Brain microvascular endothelial cell (primary cell): ENCODE measurements at regions not wholly inside any gene's neighbourhood (a gene's known extent, or its start where the extent isn't known, plus 50 kb on each side); places are given as distances from the start of the nearest gene placed in this dataset.

ENCODE experiments used
- DNase-seq: peaks from one replicate; pipeline ENCODE4 v3.0.0-alpha.2; 2020
- H3K27ac ChIP-seq: fragments of 250-450 bp; sonication (Bioruptor Pico); 2 replicates; pipeline ENCODE4 v1.5.1; 2020; ENCODE audit warnings: mild to moderate bottlenecking, moderate library complexity
- H3K27me3 ChIP-seq: fragments of 250-450 bp; sonication (Bioruptor Pico); replicated peaks from 2 replicates; pipeline ENCODE4 v1.5.1; 2020; ENCODE audit warnings: mild to moderate bottlenecking
- H3K36me3 ChIP-seq: fragments of 250-450 bp; sonication (Bioruptor Pico); replicated peaks from 2 replicates; pipeline ENCODE4 v1.5.1; 2020; ENCODE audit warnings: mild to moderate bottlenecking
- H3K4me3 ChIP-seq: 2 replicates; pipeline ENCODE4 v1.5.1; 2011; ENCODE audit warnings: low read depth, mild to moderate bottlenecking, control low read depth, low read length, moderate library complexity
- in situ Hi-C: cut with HindIII; loops from 2 replicates; pipeline ENCODE4 v1.10.0; 2017; ENCODE audit warnings: low sequenced_read_pairs, low pct_ligation_motif_present
- TF ChIP-seq, protein P1 (sequence below): IDR thresholded peaks from 2 replicates; pipeline ENCODE4 v1.5.1; 2011; ENCODE audit warnings: low read depth, mild to moderate bottlenecking, moderate library complexity, low read length, control low read depth, inconsistent platforms; ENCODE audit errors: missing control alignments

DNA sequence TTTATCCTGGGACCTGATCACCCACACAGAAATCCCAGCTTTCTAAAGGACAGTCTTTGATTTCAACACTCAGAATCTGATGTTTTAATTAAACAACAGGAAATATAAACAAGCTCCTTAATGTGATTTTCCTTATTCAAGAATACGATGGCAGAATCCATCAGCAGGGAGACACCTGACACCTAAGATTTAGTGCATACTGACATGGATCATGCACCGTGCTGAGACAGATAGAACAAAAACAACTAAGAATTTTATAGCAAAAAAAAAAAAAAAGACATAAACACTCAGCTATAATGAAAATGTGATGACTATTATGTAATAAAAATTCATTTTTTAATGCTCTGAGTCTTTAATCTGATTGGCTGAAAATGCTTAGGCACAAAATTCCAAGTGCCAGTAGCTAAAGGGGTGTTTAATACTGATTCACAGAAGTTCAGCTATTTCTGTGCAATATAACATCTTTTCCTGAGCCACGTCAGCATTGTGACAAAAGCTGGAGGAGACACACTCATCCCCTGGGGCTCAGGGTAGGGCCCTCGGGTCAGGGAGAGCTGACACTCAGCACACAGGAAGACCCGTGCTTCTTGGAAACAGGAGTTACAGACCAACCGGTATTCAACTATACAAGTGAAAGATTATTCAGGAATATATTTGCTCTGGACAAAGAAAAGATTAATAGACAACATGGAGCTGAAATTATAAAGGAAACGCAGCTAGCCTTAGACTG is 247.4 kb downstream of the FBXO15 start:
- in situ Hi-C loops: no loop called here
- DNase-seq: no peak
- no peaks in the 10 kb centered on the region for H3K36me3 ChIP-seq
- TF ChIP-seq, protein P1, sequence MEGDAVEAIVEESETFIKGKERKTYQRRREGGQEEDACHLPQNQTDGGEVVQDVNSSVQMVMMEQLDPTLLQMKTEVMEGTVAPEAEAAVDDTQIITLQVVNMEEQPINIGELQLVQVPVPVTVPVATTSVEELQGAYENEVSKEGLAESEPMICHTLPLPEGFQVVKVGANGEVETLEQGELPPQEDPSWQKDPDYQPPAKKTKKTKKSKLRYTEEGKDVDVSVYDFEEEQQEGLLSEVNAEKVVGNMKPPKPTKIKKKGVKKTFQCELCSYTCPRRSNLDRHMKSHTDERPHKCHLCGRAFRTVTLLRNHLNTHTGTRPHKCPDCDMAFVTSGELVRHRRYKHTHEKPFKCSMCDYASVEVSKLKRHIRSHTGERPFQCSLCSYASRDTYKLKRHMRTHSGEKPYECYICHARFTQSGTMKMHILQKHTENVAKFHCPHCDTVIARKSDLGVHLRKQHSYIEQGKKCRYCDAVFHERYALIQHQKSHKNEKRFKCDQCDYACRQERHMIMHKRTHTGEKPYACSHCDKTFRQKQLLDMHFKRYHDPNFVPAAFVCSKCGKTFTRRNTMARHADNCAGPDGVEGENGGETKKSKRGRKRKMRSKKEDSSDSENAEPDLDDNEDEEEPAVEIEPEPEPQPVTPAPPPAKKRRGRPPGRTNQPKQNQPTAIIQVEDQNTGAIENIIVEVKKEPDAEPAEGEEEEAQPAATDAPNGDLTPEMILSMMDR: no peak
- no peaks in the 10 kb centered on the region for H3K27me3 ChIP-seq
- H3K4me3 ChIP-seq: no peak overlapping the region
- no peak overlapping the region for H3K27ac ChIP-seq

DNA sequence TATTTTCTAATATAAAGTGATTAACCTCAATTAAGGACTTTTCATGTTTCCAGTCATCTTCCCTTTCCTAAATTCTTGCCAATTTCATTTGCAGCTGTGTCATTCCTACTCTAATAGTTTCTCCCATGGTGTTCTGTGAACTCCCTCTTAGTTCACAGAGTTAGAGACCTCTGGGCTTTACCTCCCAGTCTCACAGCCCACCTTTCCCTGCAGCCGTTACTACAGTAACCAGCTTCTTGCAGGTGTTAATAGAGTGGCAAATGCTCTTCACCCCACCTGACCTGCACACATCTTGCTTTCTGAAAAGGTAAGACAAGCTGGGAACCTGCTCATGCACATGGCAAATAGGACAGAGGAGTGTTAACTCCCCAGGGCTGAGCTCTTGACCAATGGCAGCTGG is 250.1 kb downstream of the FBXO15 start:
- DNase-seq: no peak
- H3K27me3 ChIP-seq: no peaks in the 10 kb centered on the region
- TF ChIP-seq, protein P1: no peak
- H3K27ac ChIP-seq: no peak overlapping the region
- in situ Hi-C loops: no loop called here
- H3K4me3 ChIP-seq: no peak overlapping the region
- H3K36me3 ChIP-seq: no peaks in the 10 kb centered on the region

DNA sequence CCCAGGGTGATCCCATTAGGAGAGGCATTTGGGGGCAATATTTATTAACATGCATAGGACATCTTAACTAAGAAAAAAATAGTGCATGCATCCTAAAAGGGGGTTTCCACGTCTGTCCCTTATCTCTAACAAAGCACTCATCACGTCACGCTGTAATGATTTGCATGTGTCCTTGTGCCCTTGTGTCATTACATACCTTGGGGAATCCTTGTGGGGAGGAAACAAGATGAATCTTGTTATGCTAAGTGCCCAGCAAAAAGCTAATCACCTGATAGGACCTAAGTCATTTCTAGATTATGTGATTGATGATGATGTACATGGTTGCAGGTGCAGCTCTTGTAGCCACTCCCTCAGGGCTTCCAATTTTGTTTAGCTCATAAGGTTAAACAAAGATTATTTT is 250.9 kb downstream of the FBXO15 start:
- no peaks in the 10 kb centered on the region for H3K27me3 ChIP-seq
- in situ Hi-C loops: no loop called here

DNA sequence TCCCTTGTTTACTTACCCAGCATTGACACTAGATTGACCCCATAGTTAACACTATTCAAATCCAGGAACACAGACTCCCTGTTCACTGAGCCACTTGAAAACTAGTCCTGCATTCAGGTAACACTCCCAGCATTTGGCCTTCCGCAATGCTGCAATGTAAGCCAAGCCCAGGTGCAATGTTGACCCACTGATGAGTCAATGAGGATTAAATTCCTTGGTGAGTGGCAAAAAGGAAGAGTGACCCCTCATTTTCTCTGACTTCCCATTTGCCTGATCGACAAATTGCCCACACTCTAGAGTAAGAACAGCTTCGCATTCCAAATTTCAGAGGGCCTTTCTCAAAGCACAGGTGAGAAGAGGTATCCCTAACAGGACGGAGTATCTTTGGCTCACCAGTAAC is 251.9 kb downstream of the FBXO15 start:
- DNase-seq: no peak
- in situ Hi-C loops: no loop called here
- H3K36me3 ChIP-seq: no peaks in the 10 kb centered on the region
- no peaks in the 10 kb centered on the region for H3K27me3 ChIP-seq
- no peak overlapping the region for H3K27ac ChIP-seq
- H3K4me3 ChIP-seq: no peak overlapping the region
- TF ChIP-seq, protein P1: no peak

More for the DNA sequence above, 250.9 kb downstream of the FBXO15 start:
- H3K27ac ChIP-seq: no peak overlapping the region
- H3K36me3 ChIP-seq: no peaks in the 10 kb centered on the region
- no peak overlapping the region for H3K4me3 ChIP-seq
- no peak for DNase-seq
- TF ChIP-seq, protein P1: no peak

DNA sequence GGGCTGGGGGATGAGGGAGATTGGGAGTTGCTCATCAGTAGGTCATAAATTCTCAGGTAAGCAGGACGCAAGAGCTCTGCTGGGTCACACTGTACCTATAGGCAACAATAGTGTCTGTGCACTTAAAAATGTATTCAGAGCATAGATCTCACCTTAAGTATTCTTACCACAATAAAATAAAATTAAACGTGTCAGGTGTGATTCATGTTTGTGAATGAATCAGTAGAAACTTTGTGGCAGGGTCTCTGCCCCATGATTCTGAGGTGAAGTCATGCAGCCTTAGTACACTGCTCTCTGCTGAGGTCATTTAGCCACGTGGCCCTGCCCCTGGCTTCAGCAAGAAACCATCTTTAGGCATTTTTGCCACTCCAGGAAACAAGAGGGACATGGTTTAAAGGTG is 253.8 kb downstream of the FBXO15 start:
- Histone ChIP-seq H3K4me3 (no peak overlapping the region), H3K27ac (no peak overlapping the region), H3K36me3 (no peaks in the 10 kb centered on the region), H3K27me3 (no peaks in the 10 kb centered on the region)
- no peak for DNase-seq
- TF ChIP-seq, protein P1: no peak
- in situ Hi-C loops: no loop called here
